ENCODE measurements at regions not wholly inside any gene's neighbourhood (a gene's known extent, or its start where the extent isn't known, plus 50 kb on each side); places are given as distances from the start of the nearest gene placed in this dataset.
A peak's percentile ranks its signal among the peaks of the same experiment; 100 is the strongest.

GRCh38 chr6:109252261-109253041, 129.8 kb downstream of the CD164 start:
- Histone ChIP-seq H2BK120ac (replicated peaks; ENCODE audit: low read depth, low read length) (no peak overlapping the region), H3K4me1 (replicated peaks in 1 of 4; ENCODE audit: control insufficient read depth in 3 of 4, insufficient read depth in 4 of 4, low read length in 3 of 4) (no peaks in the 10 kb centered on the region), H4K8ac (ENCODE audit: extremely low read depth, insufficient read depth, low read length) (no peak overlapping the region), H3K4me3 (ENCODE audit: extremely low read depth in 1 of 4, insufficient read depth in 2 of 4, low read depth in 3 of 4, low read length in 4 of 4) (no peak overlapping the region), H2AFZ (ENCODE audit: low read length) (no peak overlapping the region), H4K20me1 (replicated peaks in 1 of 2; ENCODE audit: control insufficient read depth in 1 of 2, insufficient read depth in 2 of 2, low read length in 2 of 2) (no peaks in the 10 kb centered on the region), H4K5ac (ENCODE audit: insufficient read length, low read depth, low read length) (no peak overlapping the region), H3K14ac (ENCODE audit: insufficient read length) (no peak overlapping the region), H3K4me2 (ENCODE audit: insufficient read depth in 1 of 2, low read depth in 2 of 2, low read length in 2 of 2) (0 out of 4 replicates have a peak overlapping the region, but pooled peaks of 1 of the 2 experiments have one; percentile 54), H3K23ac (ENCODE audit: insufficient read length) (no peak overlapping the region), H2BK15ac (ENCODE audit: low read length) (no peak overlapping the region), H2BK12ac (ENCODE audit: low read depth, low read length) (no peak overlapping the region), H3K79me2 (ENCODE audit: control insufficient read depth in 1 of 2, insufficient read depth in 2 of 2, low read length in 2 of 2) (no peaks in the 10 kb centered on the region), H2AK5ac (ENCODE audit: low read depth, low read length) (no peak overlapping the region), H2BK20ac (ENCODE audit: low read length) (no peak overlapping the region), H3K18ac (ENCODE audit: extremely low read depth, low read length) (no peak overlapping the region), H3K9ac (replicated peaks in 1 of 4; ENCODE audit: extremely low read depth in 1 of 4, low read depth in 3 of 4, low read length in 3 of 4) (no peak overlapping the region), H3K23me2 (ENCODE audit: low read depth, low read length) (no peaks in the 10 kb centered on the region), H3K56ac (replicated peaks; ENCODE audit: insufficient read length, low read depth, low read length) (no peak overlapping the region), H3K27ac (ENCODE audit: low read depth, low read length) (no peak overlapping the region), H3K27me3 (replicated peaks in 1 of 4; ENCODE audit: control insufficient read depth in 3 of 4, extremely low read depth in 1 of 4, insufficient read depth in 3 of 4, low read length in 3 of 4) (no peaks in the 10 kb centered on the region; a peak in 1 of 7 replicates), H3K9me3 (ENCODE audit: insufficient read depth in 2 of 2, low read depth in 1 of 2, low read length in 1 of 2) (no peaks in the 10 kb centered on the region; a peak in 1 of 4 replicates), H4K91ac (replicated peaks; ENCODE audit: insufficient read length, low read length) (no peak overlapping the region), H2BK5ac (ENCODE audit: low read depth, low read length) (no peak overlapping the region), H3K79me1 (ENCODE audit: low read depth, low read length) (no peaks in the 10 kb centered on the region), H3K36me3 (ENCODE audit: control insufficient read depth in 2 of 4, insufficient read depth in 4 of 4, low read length in 3 of 4) (no peaks in the 10 kb centered on the region), H3K4ac (replicated peaks; ENCODE audit: insufficient read length, low read depth, low read length) (no peak overlapping the region)
- no peak for DNase-seq (ENCODE audit: low read depth in 1 of 2, low spot score in 2 of 2)
- POLR2A ChIA-PET (ENCODE audit: partially characterized antibody) = interaction anchor here (0.7 to 2.4 kb wide), 6 partner anchors 9 to 97 kb away, joined by 3 to 9 read pairs (median 3); no protein-coding TSS in a partner anchor
- CTCF ChIA-PET (ENCODE audit: partially characterized antibody) = no interaction called here
- WGBS, 2 experiments (ENCODE audit: extremely low coverage in 1 of 2, insufficient coverage in 1 of 2, insufficient read length in 1 of 2, insufficient replicate concordance in 2 of 2, low coverage in 1 of 2, low lambda C conversion rate in 2 of 2, missing lambda C conversion rate in 1 of 2) = 72% methylated on average over 3 of the region's 3 CpGs; no CpG with 5 or more reads in 1 of the 2 experiments
- FAIRE-seq = peak; percentile 7
- TF ChIP-seq USF2 (IDR thresholded peaks at IDR 0.05; ENCODE audit: low read length) (no peak), SIX5 (IDR thresholded peaks at IDR 0.05; ENCODE audit: low read depth, low read length) (no peak), BCL11A (IDR thresholded peaks at IDR 0.05; ENCODE audit: low read depth in 2 of 2, low read length in 2 of 2) (no peak), MAFK (IDR thresholded peaks at IDR 0.05; ENCODE audit: low read depth, low read length) (no peak)
